ENCODE measurements at regions not wholly inside any gene's neighbourhood (a gene's known extent, or its start where the extent isn't known, plus 50 kb on each side); places are given as distances from the start of the nearest gene placed in this dataset.

DNA sequence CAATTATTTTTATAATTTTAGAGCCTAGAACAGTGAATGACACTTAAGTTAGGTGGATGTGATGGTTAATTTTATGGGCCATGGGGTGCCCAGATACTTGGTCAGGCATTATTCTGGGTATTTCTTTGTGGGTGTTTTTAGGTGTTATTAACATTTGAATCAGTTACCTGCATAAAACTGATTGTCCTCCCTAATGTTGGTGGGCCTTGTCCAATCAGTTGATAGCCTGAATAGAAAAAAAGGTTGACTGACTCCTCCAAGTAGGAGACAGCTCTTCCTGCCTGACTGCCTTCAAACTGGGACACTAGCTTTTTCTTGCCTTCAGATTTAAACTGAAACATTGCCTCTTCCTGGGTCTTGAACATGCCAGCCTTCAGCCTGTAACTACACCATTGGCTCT is 312.9 kb upstream of the FIGN start:
- Histone ChIP-seq H3K4me1 (ENCODE audit: control insufficient read depth, insufficient read depth, low read length) (no peaks in the 10 kb centered on the region), H3K4me3 (ENCODE audit: low read depth, low read length) (no peak overlapping the region), H3K9me3 (ENCODE audit: control insufficient read depth, insufficient read depth, low read depth, low read length) (no peaks in the 10 kb centered on the region), H3K36me3 (ENCODE audit: control insufficient read depth in 2 of 2, insufficient read depth in 1 of 2, low read length in 2 of 2) (no peaks in the 10 kb centered on the region), H3K27ac (ENCODE audit: extremely low read depth, low read depth, low read length) (no peak overlapping the region)
- POLR2A ChIA-PET: no interaction called here
- CTCF ChIA-PET: interaction anchor here (0.8 kb wide), 1 partner anchor 13 kb away, joined by 5 read pairs; no protein-coding TSS in a partner anchor
- TF ChIP-seq ZNF501 (tag by site-specific recombination; IDR thresholded peaks at IDR 0.05) (no peak), ZNF10 (tag by site-specific recombination; IDR thresholded peaks at IDR 0.05) (peak; percentile 74; the same call in 1 of the 2 replicates)

DNA sequence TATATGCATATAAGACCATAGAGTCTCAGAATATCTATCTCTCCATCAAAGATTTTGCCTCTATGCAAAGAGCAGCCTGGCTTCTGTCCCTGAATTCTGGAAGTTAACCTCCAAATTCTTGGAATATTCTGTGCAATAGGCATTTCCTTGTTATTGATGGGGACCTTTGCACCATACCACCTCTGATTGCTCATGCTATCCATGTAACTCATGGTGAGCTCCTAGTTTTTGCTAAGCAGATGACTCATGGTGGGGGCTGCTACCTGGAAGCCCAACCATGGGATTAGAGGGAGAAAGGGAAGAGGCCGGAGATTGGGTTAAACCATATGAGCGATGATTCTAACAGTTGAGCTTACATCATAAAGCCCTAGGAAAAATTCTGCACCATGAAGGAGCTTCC is 310.2 kb upstream of the FIGN start:
- Histone ChIP-seq H3K36me3 (ENCODE audit: control insufficient read depth in 2 of 2, insufficient read depth in 1 of 2, low read length in 2 of 2) (no peaks in the 10 kb centered on the region), H3K27ac (ENCODE audit: extremely low read depth, low read depth, low read length) (no peak overlapping the region), H3K4me3 (ENCODE audit: low read depth, low read length) (no peak overlapping the region), H3K4me1 (ENCODE audit: control insufficient read depth, insufficient read depth, low read length) (no peaks in the 10 kb centered on the region), H3K9me3 (ENCODE audit: control insufficient read depth, insufficient read depth, low read depth, low read length) (no peaks in the 10 kb centered on the region)
- no peak for TF ChIP-seq SP3 (tag by site-specific recombination; IDR thresholded peaks at IDR 0.05)
- TF ChIP-seq, protein P1, sequence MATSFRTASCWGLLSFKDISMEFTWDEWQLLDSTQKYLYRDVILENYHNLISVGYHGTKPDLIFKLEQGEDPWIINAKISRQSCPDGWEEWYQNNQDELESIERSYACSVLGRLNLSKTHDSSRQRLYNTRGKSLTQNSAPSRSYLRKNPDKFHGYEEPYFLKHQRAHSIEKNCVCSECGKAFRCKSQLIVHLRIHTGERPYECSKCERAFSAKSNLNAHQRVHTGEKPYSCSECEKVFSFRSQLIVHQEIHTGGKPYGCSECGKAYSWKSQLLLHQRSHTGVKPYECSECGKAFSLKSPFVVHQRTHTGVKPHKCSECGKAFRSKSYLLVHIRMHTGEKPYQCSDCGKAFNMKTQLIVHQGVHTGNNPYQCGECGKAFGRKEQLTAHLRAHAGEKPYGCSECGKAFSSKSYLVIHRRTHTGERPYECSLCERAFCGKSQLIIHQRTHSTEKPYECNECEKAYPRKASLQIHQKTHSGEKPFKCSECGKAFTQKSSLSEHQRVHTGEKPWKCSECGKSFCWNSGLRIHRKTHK (tag by site-specific recombination; IDR thresholded peaks at IDR 0.05): no peak
- no peak for TF ChIP-seq ZNF335 (tag by site-specific recombination; conservative IDR thresholded peaks at IDR 0.05)
- no peak for TF ChIP-seq ZNF423 (tag by site-specific recombination; IDR thresholded peaks at IDR 0.05)
- TF ChIP-seq ZNF169 (tag by site-specific recombination; IDR thresholded peaks at IDR 0.05): no peak
- TF ChIP-seq, protein P2, sequence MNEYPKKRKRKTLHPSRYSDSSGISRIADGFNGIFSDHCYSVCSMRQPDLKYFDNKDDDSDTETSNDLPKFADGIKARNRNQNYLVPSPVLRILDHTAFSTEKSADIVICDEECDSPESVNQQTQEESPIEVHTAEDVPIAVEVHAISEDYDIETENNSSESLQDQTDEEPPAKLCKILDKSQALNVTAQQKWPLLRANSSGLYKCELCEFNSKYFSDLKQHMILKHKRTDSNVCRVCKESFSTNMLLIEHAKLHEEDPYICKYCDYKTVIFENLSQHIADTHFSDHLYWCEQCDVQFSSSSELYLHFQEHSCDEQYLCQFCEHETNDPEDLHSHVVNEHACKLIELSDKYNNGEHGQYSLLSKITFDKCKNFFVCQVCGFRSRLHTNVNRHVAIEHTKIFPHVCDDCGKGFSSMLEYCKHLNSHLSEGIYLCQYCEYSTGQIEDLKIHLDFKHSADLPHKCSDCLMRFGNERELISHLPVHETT (tag by site-specific recombination; IDR thresholded peaks at IDR 0.05): no peak
- TF ChIP-seq ZNF843 (tag by site-specific recombination; IDR thresholded peaks at IDR 0.05): no peak
- no peak for TF ChIP-seq ZNF302 (tag by site-specific recombination; IDR thresholded peaks at IDR 0.05; ENCODE audit: low read depth)
- TF ChIP-seq ZNF16 (tag by site-specific recombination; IDR thresholded peaks at IDR 0.05; ENCODE audit: low read depth): no peak
- TF ChIP-seq ZBTB21 (tag by site-specific recombination; IDR thresholded peaks at IDR 0.05): no peak
- ChIA-PET POLR2A (no interaction called here), CTCF (no interaction called here)

DNA sequence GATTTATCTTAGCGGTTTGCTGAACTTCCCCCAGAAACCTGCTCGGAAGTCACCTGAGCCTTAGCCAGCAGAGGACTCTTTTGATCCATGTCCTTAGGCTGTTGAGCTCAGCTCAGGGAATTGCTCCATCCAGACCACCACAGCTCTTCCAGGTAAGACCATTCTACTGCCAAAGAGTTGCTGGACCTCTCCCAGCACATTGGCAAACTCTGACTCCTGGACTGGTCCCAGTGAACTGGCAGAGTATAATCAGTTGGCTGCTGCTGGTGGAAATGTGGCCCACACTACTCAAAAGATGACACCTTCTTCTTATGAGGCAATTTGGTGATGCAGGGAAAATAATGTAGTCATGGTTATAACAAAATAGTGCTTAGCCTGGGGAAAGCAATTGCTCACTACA is 308.8 kb upstream of the FIGN start:
- no peaks in the 10 kb centered on the region for H3K36me3 ChIP-seq (ENCODE audit: control insufficient read depth in 2 of 2, insufficient read depth in 1 of 2, low read length in 2 of 2)
- H3K4me1 ChIP-seq (ENCODE audit: control insufficient read depth, insufficient read depth, low read length): no peaks in the 10 kb centered on the region
- ChIA-PET POLR2A (no interaction called here), CTCF (no interaction called here)
- no peak overlapping the region for H3K27ac ChIP-seq (ENCODE audit: extremely low read depth, low read depth, low read length)
- no peaks in the 10 kb centered on the region for H3K9me3 ChIP-seq (ENCODE audit: control insufficient read depth, insufficient read depth, low read depth, low read length)
- H3K4me3 ChIP-seq (ENCODE audit: low read depth, low read length): no peak overlapping the region
- TF ChIP-seq ZNF707 (tag by site-specific recombination; IDR thresholded peaks at IDR 0.05): no peak
- no peak for TF ChIP-seq ZNF843 (tag by site-specific recombination; IDR thresholded peaks at IDR 0.05)
- no peak for TF ChIP-seq ZBTB7A (tag by site-specific recombination; IDR thresholded peaks at IDR 0.05; ENCODE audit: low read depth)
- no peak for TF ChIP-seq ZNF37A (tag by site-specific recombination; IDR thresholded peaks at IDR 0.05)
- TF ChIP-seq, protein P3, sequence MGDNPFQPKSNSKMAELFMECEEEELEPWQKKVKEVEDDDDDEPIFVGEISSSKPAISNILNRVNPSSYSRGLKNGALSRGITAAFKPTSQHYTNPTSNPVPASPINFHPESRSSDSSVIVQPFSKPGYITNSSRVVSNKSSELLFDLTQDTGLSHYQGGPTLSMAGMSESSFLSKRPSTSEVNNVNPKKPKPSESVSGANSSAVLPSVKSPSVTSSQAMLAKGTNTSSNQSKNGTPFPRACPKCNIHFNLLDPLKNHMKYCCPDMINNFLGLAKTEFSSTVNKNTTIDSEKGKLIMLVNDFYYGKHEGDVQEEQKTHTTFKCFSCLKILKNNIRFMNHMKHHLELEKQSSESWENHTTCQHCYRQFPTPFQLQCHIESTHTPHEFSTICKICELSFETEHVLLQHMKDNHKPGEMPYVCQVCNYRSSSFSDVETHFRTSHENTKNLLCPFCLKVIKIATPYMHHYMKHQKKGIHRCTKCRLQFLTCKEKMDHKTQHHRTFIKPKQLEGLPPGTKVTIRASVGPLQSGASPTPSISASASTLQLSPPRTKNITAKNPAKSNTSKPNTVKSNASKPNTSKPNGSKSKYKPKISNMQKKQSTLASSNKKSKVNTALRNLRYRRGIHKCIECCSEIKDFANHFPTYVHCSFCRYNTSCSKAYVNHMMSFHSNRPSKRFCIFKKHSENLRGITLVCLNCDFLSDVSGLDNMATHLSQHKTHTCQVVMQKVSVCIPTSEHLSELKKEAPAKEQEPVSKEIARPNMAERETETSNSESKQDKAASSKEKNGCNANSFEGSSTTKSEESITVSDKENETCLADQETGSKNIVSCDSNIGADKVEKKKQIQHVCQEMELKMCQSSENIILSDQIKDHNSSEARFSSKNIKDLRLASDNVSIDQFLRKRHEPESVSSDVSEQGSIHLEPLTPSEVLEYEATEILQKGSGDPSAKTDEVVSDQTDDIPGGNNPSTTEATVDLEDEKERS (tag by site-specific recombination; IDR thresholded peaks at IDR 0.05): no peak
- TF ChIP-seq, protein P4, sequence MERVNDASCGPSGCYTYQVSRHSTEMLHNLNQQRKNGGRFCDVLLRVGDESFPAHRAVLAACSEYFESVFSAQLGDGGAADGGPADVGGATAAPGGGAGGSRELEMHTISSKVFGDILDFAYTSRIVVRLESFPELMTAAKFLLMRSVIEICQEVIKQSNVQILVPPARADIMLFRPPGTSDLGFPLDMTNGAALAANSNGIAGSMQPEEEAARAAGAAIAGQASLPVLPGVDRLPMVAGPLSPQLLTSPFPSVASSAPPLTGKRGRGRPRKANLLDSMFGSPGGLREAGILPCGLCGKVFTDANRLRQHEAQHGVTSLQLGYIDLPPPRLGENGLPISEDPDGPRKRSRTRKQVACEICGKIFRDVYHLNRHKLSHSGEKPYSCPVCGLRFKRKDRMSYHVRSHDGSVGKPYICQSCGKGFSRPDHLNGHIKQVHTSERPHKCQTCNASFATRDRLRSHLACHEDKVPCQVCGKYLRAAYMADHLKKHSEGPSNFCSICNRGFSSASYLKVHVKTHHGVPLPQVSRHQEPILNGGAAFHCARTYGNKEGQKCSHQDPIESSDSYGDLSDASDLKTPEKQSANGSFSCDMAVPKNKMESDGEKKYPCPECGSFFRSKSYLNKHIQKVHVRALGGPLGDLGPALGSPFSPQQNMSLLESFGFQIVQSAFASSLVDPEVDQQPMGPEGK (tag by site-specific recombination; IDR thresholded peaks at IDR 0.05): no peak
- no peak for TF ChIP-seq TCF7L2 (IDR thresholded peaks at IDR 0.05; ENCODE audit: borderline replicate concordance, low read depth, low read length)
- no peak for TF ChIP-seq ZNF426 (tag by site-specific recombination; IDR thresholded peaks at IDR 0.05)
- no peak for TF ChIP-seq ZNF112 (tag by site-specific recombination; IDR thresholded peaks at IDR 0.05)
- TF ChIP-seq, protein P5, sequence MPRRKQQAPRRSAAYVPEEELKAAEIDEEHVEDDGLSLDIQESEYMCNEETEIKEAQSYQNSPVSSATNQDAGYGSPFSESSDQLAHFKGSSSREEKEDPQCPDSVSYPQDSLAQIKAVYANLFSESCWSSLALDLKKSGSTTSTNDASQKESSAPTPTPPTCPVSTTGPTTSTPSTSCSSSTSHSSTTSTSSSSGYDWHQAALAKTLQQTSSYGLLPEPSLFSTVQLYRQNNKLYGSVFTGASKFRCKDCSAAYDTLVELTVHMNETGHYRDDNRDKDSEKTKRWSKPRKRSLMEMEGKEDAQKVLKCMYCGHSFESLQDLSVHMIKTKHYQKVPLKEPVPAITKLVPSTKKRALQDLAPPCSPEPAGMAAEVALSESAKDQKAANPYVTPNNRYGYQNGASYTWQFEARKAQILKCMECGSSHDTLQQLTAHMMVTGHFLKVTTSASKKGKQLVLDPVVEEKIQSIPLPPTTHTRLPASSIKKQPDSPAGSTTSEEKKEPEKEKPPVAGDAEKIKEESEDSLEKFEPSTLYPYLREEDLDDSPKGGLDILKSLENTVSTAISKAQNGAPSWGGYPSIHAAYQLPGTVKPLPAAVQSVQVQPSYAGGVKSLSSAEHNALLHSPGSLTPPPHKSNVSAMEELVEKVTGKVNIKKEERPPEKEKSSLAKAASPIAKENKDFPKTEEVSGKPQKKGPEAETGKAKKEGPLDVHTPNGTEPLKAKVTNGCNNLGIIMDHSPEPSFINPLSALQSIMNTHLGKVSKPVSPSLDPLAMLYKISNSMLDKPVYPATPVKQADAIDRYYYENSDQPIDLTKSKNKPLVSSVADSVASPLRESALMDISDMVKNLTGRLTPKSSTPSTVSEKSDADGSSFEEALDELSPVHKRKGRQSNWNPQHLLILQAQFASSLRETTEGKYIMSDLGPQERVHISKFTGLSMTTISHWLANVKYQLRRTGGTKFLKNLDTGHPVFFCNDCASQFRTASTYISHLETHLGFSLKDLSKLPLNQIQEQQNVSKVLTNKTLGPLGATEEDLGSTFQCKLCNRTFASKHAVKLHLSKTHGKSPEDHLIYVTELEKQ (tag by site-specific recombination; IDR thresholded peaks at IDR 0.05; ENCODE audit: borderline replicate concordance): no peak

Measured in HEK293 (cell line).